GM19397 (cell line): ENCODE measurements at regions not wholly inside any gene's neighbourhood (a gene's known extent, or its start where the extent isn't known, plus 50 kb on each side); places are given as distances from the start of the nearest gene placed in this dataset.

ENCODE experiments used
- ATAC-seq: cut with Tn5 transposase; IDR thresholded peaks from one replicate; pipeline ENCODE4 v1.9.1; 2021; ENCODE audit warnings: mild to moderate bottlenecking, moderate library complexity; ENCODE audit not compliant: unreplicated experiment

GRCh38 chr4:14580061-14580460, 422.2 kb upstream of the CPEB2 start:
- no peak for ATAC-seq

GRCh38 chr4:14581741-14582140, 420.5 kb upstream of the CPEB2 start:
- no peak for ATAC-seq

- ATAC-seq = no peak
Measured at GRCh38 chr4:14582677-14583076, 419.6 kb upstream of the CPEB2 start.

- no peak for ATAC-seq
Measured at GRCh38 chr4:14583331-14583730, 418.9 kb upstream of the CPEB2 start.

- ATAC-seq = no peak
Measured at GRCh38 chr4:14583752-14584151, 418.5 kb upstream of the CPEB2 start.

GRCh38 chr4:14592950-14593349, 409.3 kb upstream of the CPEB2 start:
- no peak for ATAC-seq

- no peak for ATAC-seq
Measured at GRCh38 chr4:14596028-14596427, 406.3 kb upstream of the CPEB2 start.

GRCh38 chr4:14596437-14596836, 405.8 kb upstream of the CPEB2 start:
- no peak for ATAC-seq

GRCh38 chr4:14596904-14597303, 405.4 kb upstream of the CPEB2 start:
- no peak for ATAC-seq

- ATAC-seq = no peak
Measured at GRCh38 chr4:14602206-14602605, 400.1 kb upstream of the CPEB2 start.

GRCh38 chr4:14607001-14607400, 395.3 kb upstream of the CPEB2 start:
- no peak for ATAC-seq

- no peak for ATAC-seq
Measured at GRCh38 chr4:14607578-14607977, 394.7 kb upstream of the CPEB2 start.

GRCh38 chr4:14608630-14609029, 393.7 kb upstream of the CPEB2 start:
- no peak for ATAC-seq

- no peak for ATAC-seq
Measured at GRCh38 chr4:14614840-14615239, 387.4 kb upstream of the CPEB2 start.

- ATAC-seq = no peak
Measured at GRCh38 chr4:14615671-14616070, 386.6 kb upstream of the CPEB2 start.

- ATAC-seq = no peak
Measured at GRCh38 chr4:14620567-14621141, 381.6 kb upstream of the CPEB2 start.

GRCh38 chr4:14621731-14622463, 380.4 kb upstream of the CPEB2 start:
- no peak for ATAC-seq

- no peak for ATAC-seq
Measured at GRCh38 chr4:14627038-14627437, 375.2 kb upstream of the CPEB2 start.

GRCh38 chr4:14631806-14632440, 370.4 kb upstream of the CPEB2 start:
- ATAC-seq = no peak

GRCh38 chr4:14636563-14636962, 365.7 kb upstream of the CPEB2 start:
- ATAC-seq = no peak

GRCh38 chr4:14640476-14640875, 361.8 kb upstream of the CPEB2 start:
- no peak for ATAC-seq

- no peak for ATAC-seq
Measured at GRCh38 chr4:14641871-14642270, 360.4 kb upstream of the CPEB2 start.
